ENCODE measurements at regions not wholly inside any gene's neighbourhood (a gene's known extent, or its start where the extent isn't known, plus 50 kb on each side); places are given as distances from the start of the nearest gene placed in this dataset.

GRCh38 chr3:194884649-194885315 is 199.1 kb downstream of the FAM43A start:
- H2AFZ ChIP-seq (ENCODE audit: low read length): no peak overlapping the region
- no peaks in the 10 kb centered on the region for H3K9me3 ChIP-seq (ENCODE audit: control insufficient read depth, low read depth, low read length)
- no peak overlapping the region for H4K5ac ChIP-seq (ENCODE audit: insufficient read length, low read depth, low read length)
- H3K9ac ChIP-seq (ENCODE audit: extremely low read depth, insufficient read length, low read length): no peak overlapping the region
- no peak overlapping the region for H3T11ph ChIP-seq (ENCODE audit: low read length)
- no peak overlapping the region for H2BK15ac ChIP-seq (ENCODE audit: low read depth, low read length)
- no peaks in the 10 kb centered on the region for H3K4me1 ChIP-seq (ENCODE audit: insufficient read depth, low read length)
- H3K27ac ChIP-seq (ENCODE audit: insufficient read length, low read depth, low read length): no peak overlapping the region
- no peak overlapping the region for H3K4ac ChIP-seq (ENCODE audit: low read depth, low read length)
- no peaks in the 10 kb centered on the region for H4K20me1 ChIP-seq (ENCODE audit: control insufficient read depth, insufficient read depth, insufficient read length)
- no peak for TF ChIP-seq CTCF (conservative IDR thresholded peaks at IDR 0.05)
- H2BK20ac ChIP-seq (ENCODE audit: low read depth, low read length, poor library complexity, severe bottlenecking): no peak overlapping the region
- H3K18ac ChIP-seq (ENCODE audit: insufficient read length, low read depth, low read length): no peak overlapping the region
- Mint-ChIP-seq H3K27ac (no peak overlapping the region), H3K27me3 (ENCODE audit: low read depth) (peaks cover 6% of the 10 kb centered on the region), H3K4me3 (no peak overlapping the region), H3K4me1 (peaks cover 2 to 8% of the 10 kb centered on the region in 2 experiments; a peak in 2 of 4 replicates), H3K9me3 (peaks cover 4 to 14% of the 10 kb centered on the region in 2 experiments; a peak in 4 of 5 replicates), H3K36me3 (ENCODE audit: insufficient read depth in 1 of 3, low read depth in 3 of 3) (peaks cover 0 to 5% (median 2%) of the 10 kb centered on the region in 3 experiments; a peak in 3 of 7 replicates)
- WGBS (ENCODE audit: extremely low coverage, insufficient read length, low lambda C conversion rate): no CpG with 5 or more reads among the region's 6 CpGs
- H3K4me2 ChIP-seq (ENCODE audit: insufficient read depth, insufficient read length, low read length): no peak overlapping the region
- no peaks in the 10 kb centered on the region for H3K79me2 ChIP-seq (ENCODE audit: insufficient read depth, low read length)
- no peaks in the 10 kb centered on the region for H3K27me3 ChIP-seq (ENCODE audit: insufficient read depth, low read length)
- no peaks in the 10 kb centered on the region for H3K23me2 ChIP-seq (ENCODE audit: insufficient read length, low read depth, low read length, poor library complexity, severe bottlenecking)
- no peaks in the 10 kb centered on the region for H3K79me1 ChIP-seq (ENCODE audit: insufficient read depth, low read depth, low read length, poor library complexity, severe bottlenecking)
- no peak overlapping the region for H2BK120ac ChIP-seq (ENCODE audit: low read depth, low read length, poor library complexity, severe bottlenecking)
- H3K23ac ChIP-seq (ENCODE audit: insufficient read length, low read depth, low read length): no peak overlapping the region
- no peak overlapping the region for H2BK12ac ChIP-seq (ENCODE audit: insufficient read length, low read depth, low read length)
- no peak overlapping the region for H4K8ac ChIP-seq (replicated peaks; ENCODE audit: insufficient read length, low read depth, low read length)
- DNase-seq: peak; percentile 12
- no peak overlapping the region for H2AK5ac ChIP-seq (ENCODE audit: insufficient read length, low read length)
- H3K56ac ChIP-seq (ENCODE audit: insufficient read length, low read depth, low read length): no peak overlapping the region
- H3K14ac ChIP-seq (ENCODE audit: insufficient read depth, low read length): no peak overlapping the region
- H2BK5ac ChIP-seq (ENCODE audit: insufficient read length, low read length): no peak overlapping the region
- H4K91ac ChIP-seq (ENCODE audit: insufficient read length, low read depth, low read length): no peak overlapping the region
